ENCODE measurements at regions not wholly inside any gene's neighbourhood (a gene's known extent, or its start where the extent isn't known, plus 50 kb on each side); places are given as distances from the start of the nearest gene placed in this dataset.

GRCh38 chr9:82090046-82090445 lies 101.5 kb downstream of the SPATA31D1 start:
- no peaks in the 10 kb centered on the region for H3K27me3 ChIP-seq (ENCODE audit: control insufficient read depth in 3 of 3, insufficient read depth in 3 of 3, low read length in 3 of 3)
- H3K4me1 ChIP-seq (ENCODE audit: control insufficient read depth in 3 of 3, insufficient read depth in 3 of 3, low read length in 3 of 3): peaks cover 0 to 11% (median 4%) of the 10 kb centered on the region in 3 donors
- H3K9ac ChIP-seq (ENCODE audit: low read depth in 1 of 3, low read length in 3 of 3): no peak overlapping the region
- no peaks in the 10 kb centered on the region for H3K9me3 ChIP-seq (ENCODE audit: control insufficient read depth in 3 of 3, low read length in 3 of 3)
- no peak overlapping the region for H3K4me3 ChIP-seq (ENCODE audit: low read length in 3 of 3)
- H3K27ac ChIP-seq (ENCODE audit: low read depth, low read length): no peak overlapping the region
- no peaks in the 10 kb centered on the region for H3K36me3 ChIP-seq (ENCODE audit: control insufficient read depth in 3 of 3, insufficient read depth in 3 of 3, low read length in 3 of 3)

GRCh38 chr9:82091100-82091499 lies 102.5 kb downstream of the SPATA31D1 start:
- Histone ChIP-seq H3K36me3 (ENCODE audit: control insufficient read depth in 3 of 3, insufficient read depth in 3 of 3, low read length in 3 of 3) (no peaks in the 10 kb centered on the region), H3K9ac (ENCODE audit: low read depth in 1 of 3, low read length in 3 of 3) (no peak overlapping the region), H3K27me3 (ENCODE audit: control insufficient read depth in 3 of 3, insufficient read depth in 3 of 3, low read length in 3 of 3) (no peaks in the 10 kb centered on the region), H3K4me3 (ENCODE audit: low read length in 3 of 3) (no peak overlapping the region), H3K27ac (ENCODE audit: low read depth, low read length) (no peak overlapping the region), H3K4me1 (ENCODE audit: control insufficient read depth in 3 of 3, insufficient read depth in 3 of 3, low read length in 3 of 3) (peaks cover 0 to 11% (median 4%) of the 10 kb centered on the region in 3 donors), H3K9me3 (ENCODE audit: control insufficient read depth in 3 of 3, low read length in 3 of 3) (no peaks in the 10 kb centered on the region)

- no peaks in the 10 kb centered on the region for H3K9me3 ChIP-seq (ENCODE audit: control insufficient read depth in 3 of 3, low read length in 3 of 3)
- peaks cover 0 to 11% (median 4%) of the 10 kb centered on the region in 3 donors for H3K4me1 ChIP-seq (ENCODE audit: control insufficient read depth in 3 of 3, insufficient read depth in 3 of 3, low read length in 3 of 3)
- no peak overlapping the region for H3K9ac ChIP-seq (ENCODE audit: low read depth in 1 of 3, low read length in 3 of 3)
- no peak overlapping the region for H3K27ac ChIP-seq (ENCODE audit: low read depth, low read length)
- no peak overlapping the region for H3K4me3 ChIP-seq (ENCODE audit: low read length in 3 of 3)
- no peaks in the 10 kb centered on the region for H3K36me3 ChIP-seq (ENCODE audit: control insufficient read depth in 3 of 3, insufficient read depth in 3 of 3, low read length in 3 of 3)
- no peaks in the 10 kb centered on the region for H3K27me3 ChIP-seq (ENCODE audit: control insufficient read depth in 3 of 3, insufficient read depth in 3 of 3, low read length in 3 of 3)
These were observed 103.0 kb downstream of the SPATA31D1 start for GRCh38 chr9:82091610-82092009.

- Histone ChIP-seq H3K27ac (ENCODE audit: low read depth, low read length) (no peak overlapping the region), H3K4me3 (ENCODE audit: low read length in 3 of 3) (no peak overlapping the region), H3K36me3 (ENCODE audit: control insufficient read depth in 3 of 3, insufficient read depth in 3 of 3, low read length in 3 of 3) (no peaks in the 10 kb centered on the region), H3K9ac (ENCODE audit: low read depth in 1 of 3, low read length in 3 of 3) (no peak overlapping the region), H3K4me1 (ENCODE audit: control insufficient read depth in 3 of 3, insufficient read depth in 3 of 3, low read length in 3 of 3) (no peaks in the 10 kb centered on the region), H3K9me3 (ENCODE audit: control insufficient read depth in 3 of 3, low read length in 3 of 3) (peaks cover 0 to 6% (median 0%) of the 10 kb centered on the region in 3 donors), H3K27me3 (ENCODE audit: control insufficient read depth in 3 of 3, insufficient read depth in 3 of 3, low read length in 3 of 3) (no peaks in the 10 kb centered on the region)
These were observed 112.9 kb downstream of the SPATA31D1 start for GRCh38 chr9:82101475-82101874.

- Histone ChIP-seq H3K4me3 (ENCODE audit: low read length in 3 of 3) (no peak overlapping the region), H3K9ac (ENCODE audit: low read depth in 1 of 3, low read length in 3 of 3) (no peak overlapping the region), H3K36me3 (ENCODE audit: control insufficient read depth in 3 of 3, insufficient read depth in 3 of 3, low read length in 3 of 3) (no peaks in the 10 kb centered on the region)
These were observed 115.7 kb downstream of the SPATA31D1 start for GRCh38 chr9:82104252-82104651.

GRCh38 chr9:82105729-82106128 lies 117.2 kb downstream of the SPATA31D1 start:
- Histone ChIP-seq H3K4me1 (ENCODE audit: control insufficient read depth in 3 of 3, insufficient read depth in 3 of 3, low read length in 3 of 3) (no peaks in the 10 kb centered on the region), H3K9me3 (ENCODE audit: control insufficient read depth in 3 of 3, low read length in 3 of 3) (peaks cover 0 to 2% (median 0%) of the 10 kb centered on the region in 3 donors), H3K9ac (ENCODE audit: low read depth in 1 of 3, low read length in 3 of 3) (no peak overlapping the region), H3K36me3 (ENCODE audit: control insufficient read depth in 3 of 3, insufficient read depth in 3 of 3, low read length in 3 of 3) (no peaks in the 10 kb centered on the region), H3K27ac (ENCODE audit: low read depth, low read length) (no peak overlapping the region), H3K4me3 (ENCODE audit: low read length in 3 of 3) (no peak overlapping the region), H3K27me3 (ENCODE audit: control insufficient read depth in 3 of 3, insufficient read depth in 3 of 3, low read length in 3 of 3) (no peaks in the 10 kb centered on the region)

More at GRCh38 chr9:82104252-82104651, 115.7 kb downstream of the SPATA31D1 start:
- no peaks in the 10 kb centered on the region for H3K27me3 ChIP-seq (ENCODE audit: control insufficient read depth in 3 of 3, insufficient read depth in 3 of 3, low read length in 3 of 3)
- H3K4me1 ChIP-seq (ENCODE audit: control insufficient read depth in 3 of 3, insufficient read depth in 3 of 3, low read length in 3 of 3): no peaks in the 10 kb centered on the region
- peaks cover 0 to 6% (median 0%) of the 10 kb centered on the region in 3 donors for H3K9me3 ChIP-seq (ENCODE audit: control insufficient read depth in 3 of 3, low read length in 3 of 3)
- H3K27ac ChIP-seq (ENCODE audit: low read depth, low read length): no peak overlapping the region

GRCh38 chr9:82106536-82106935 lies 118.0 kb downstream of the SPATA31D1 start:
- H3K36me3 ChIP-seq (ENCODE audit: control insufficient read depth in 3 of 3, insufficient read depth in 3 of 3, low read length in 3 of 3): no peaks in the 10 kb centered on the region
- peaks cover 0 to 1% (median 0%) of the 10 kb centered on the region in 3 donors for H3K9me3 ChIP-seq (ENCODE audit: control insufficient read depth in 3 of 3, low read length in 3 of 3)
- no peak overlapping the region for H3K9ac ChIP-seq (ENCODE audit: low read depth in 1 of 3, low read length in 3 of 3)
- no peak overlapping the region for H3K4me3 ChIP-seq (ENCODE audit: low read length in 3 of 3)
- no peaks in the 10 kb centered on the region for H3K27me3 ChIP-seq (ENCODE audit: control insufficient read depth in 3 of 3, insufficient read depth in 3 of 3, low read length in 3 of 3)
- no peak overlapping the region for H3K27ac ChIP-seq (ENCODE audit: low read depth, low read length)
- H3K4me1 ChIP-seq (ENCODE audit: control insufficient read depth in 3 of 3, insufficient read depth in 3 of 3, low read length in 3 of 3): no peaks in the 10 kb centered on the region

GRCh38 chr9:82108474-82108873 lies 119.9 kb downstream of the SPATA31D1 start:
- no peak overlapping the region for H3K4me3 ChIP-seq (ENCODE audit: low read length in 3 of 3)
- H3K9ac ChIP-seq (ENCODE audit: low read depth in 1 of 3, low read length in 3 of 3): no peak overlapping the region
- no peaks in the 10 kb centered on the region for H3K36me3 ChIP-seq (ENCODE audit: control insufficient read depth in 3 of 3, insufficient read depth in 3 of 3, low read length in 3 of 3)
- H3K27ac ChIP-seq (ENCODE audit: low read depth, low read length): no peak overlapping the region
- no peaks in the 10 kb centered on the region for H3K4me1 ChIP-seq (ENCODE audit: control insufficient read depth in 3 of 3, insufficient read depth in 3 of 3, low read length in 3 of 3)
- no peaks in the 10 kb centered on the region for H3K9me3 ChIP-seq (ENCODE audit: control insufficient read depth in 3 of 3, low read length in 3 of 3)
- H3K27me3 ChIP-seq (ENCODE audit: control insufficient read depth in 3 of 3, insufficient read depth in 3 of 3, low read length in 3 of 3): no peaks in the 10 kb centered on the region

- no peaks in the 10 kb centered on the region for H3K36me3 ChIP-seq (ENCODE audit: control insufficient read depth in 3 of 3, insufficient read depth in 3 of 3, low read length in 3 of 3)
- H3K9me3 ChIP-seq (ENCODE audit: control insufficient read depth in 3 of 3, low read length in 3 of 3): no peaks in the 10 kb centered on the region
- H3K27ac ChIP-seq (ENCODE audit: low read depth, low read length): no peak overlapping the region
- H3K4me1 ChIP-seq (ENCODE audit: control insufficient read depth in 3 of 3, insufficient read depth in 3 of 3, low read length in 3 of 3): no peaks in the 10 kb centered on the region
- H3K9ac ChIP-seq (ENCODE audit: low read depth in 1 of 3, low read length in 3 of 3): no peak overlapping the region
- H3K27me3 ChIP-seq (ENCODE audit: control insufficient read depth in 3 of 3, insufficient read depth in 3 of 3, low read length in 3 of 3): no peaks in the 10 kb centered on the region
- no peak overlapping the region for H3K4me3 ChIP-seq (ENCODE audit: low read length in 3 of 3)
These were observed 120.4 kb downstream of the SPATA31D1 start for GRCh38 chr9:82108941-82109340.

- Histone ChIP-seq H3K9me3 (ENCODE audit: control insufficient read depth in 3 of 3, low read length in 3 of 3) (no peaks in the 10 kb centered on the region), H3K27ac (ENCODE audit: low read depth, low read length) (no peak overlapping the region), H3K4me3 (ENCODE audit: low read length in 3 of 3) (no peak overlapping the region), H3K27me3 (ENCODE audit: control insufficient read depth in 3 of 3, insufficient read depth in 3 of 3, low read length in 3 of 3) (no peaks in the 10 kb centered on the region), H3K4me1 (ENCODE audit: control insufficient read depth in 3 of 3, insufficient read depth in 3 of 3, low read length in 3 of 3) (no peaks in the 10 kb centered on the region), H3K9ac (ENCODE audit: low read depth in 1 of 3, low read length in 3 of 3) (no peak overlapping the region), H3K36me3 (ENCODE audit: control insufficient read depth in 3 of 3, insufficient read depth in 3 of 3, low read length in 3 of 3) (no peaks in the 10 kb centered on the region)
These were observed 121.1 kb downstream of the SPATA31D1 start for GRCh38 chr9:82109626-82110025.

- no peaks in the 10 kb centered on the region for H3K9me3 ChIP-seq (ENCODE audit: control insufficient read depth in 3 of 3, low read length in 3 of 3)
- no peak overlapping the region for H3K9ac ChIP-seq (ENCODE audit: low read depth in 1 of 3, low read length in 3 of 3)
- no peaks in the 10 kb centered on the region for H3K36me3 ChIP-seq (ENCODE audit: control insufficient read depth in 3 of 3, insufficient read depth in 3 of 3, low read length in 3 of 3)
- H3K4me3 ChIP-seq (ENCODE audit: low read length in 3 of 3): no peak overlapping the region
- no peak overlapping the region for H3K27ac ChIP-seq (ENCODE audit: low read depth, low read length)
- no peaks in the 10 kb centered on the region for H3K4me1 ChIP-seq (ENCODE audit: control insufficient read depth in 3 of 3, insufficient read depth in 3 of 3, low read length in 3 of 3)
- no peaks in the 10 kb centered on the region for H3K27me3 ChIP-seq (ENCODE audit: control insufficient read depth in 3 of 3, insufficient read depth in 3 of 3, low read length in 3 of 3)
These were observed 122.3 kb downstream of the SPATA31D1 start for GRCh38 chr9:82110881-82111280.

All from skeletal muscle tissue (tissue), 3 donors.